ENCODE measurements at regions not wholly inside any gene's neighbourhood (a gene's known extent, or its start where the extent isn't known, plus 50 kb on each side); places are given as distances from the start of the nearest gene placed in this dataset.
"Not testable (repeated sequence)": the region's sequence is repeated elsewhere in the genome, so short reads cannot be mapped to it uniquely, and the experiment has no call there.

DNA sequence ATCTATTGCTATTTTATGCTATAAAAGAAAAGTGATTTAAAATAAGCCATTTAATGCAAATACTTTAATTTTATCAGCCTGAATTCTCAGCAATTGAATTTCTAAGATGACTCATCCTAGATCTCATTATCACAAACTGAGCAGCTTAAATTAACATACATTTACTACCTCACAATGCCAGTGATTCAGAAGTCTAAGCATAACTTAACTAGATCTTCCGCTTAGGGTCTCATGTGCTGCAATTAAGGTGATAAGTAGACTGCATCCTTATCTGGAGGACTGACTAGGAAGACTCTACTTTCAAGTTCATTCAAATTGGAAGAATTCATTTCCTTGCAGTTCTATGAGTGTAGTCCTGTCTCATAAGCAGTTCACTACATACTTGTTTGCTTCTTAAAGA lies 286.6 kb downstream of the COL11A1 start:
- no peak for DNase-seq

GRCh38 chr1:102800406-102800805 lies 307.9 kb downstream of the COL11A1 start:
- no peak for DNase-seq

GRCh38 chr1:102799496-102799895 lies 308.8 kb downstream of the COL11A1 start:
- no peak for DNase-seq

GRCh38 chr1:102798718-102799117 lies 309.6 kb downstream of the COL11A1 start:
- DNase-seq: no peak

GRCh38 chr1:102796429-102796828 lies 311.9 kb downstream of the COL11A1 start:
- DNase-seq: no peak

DNA sequence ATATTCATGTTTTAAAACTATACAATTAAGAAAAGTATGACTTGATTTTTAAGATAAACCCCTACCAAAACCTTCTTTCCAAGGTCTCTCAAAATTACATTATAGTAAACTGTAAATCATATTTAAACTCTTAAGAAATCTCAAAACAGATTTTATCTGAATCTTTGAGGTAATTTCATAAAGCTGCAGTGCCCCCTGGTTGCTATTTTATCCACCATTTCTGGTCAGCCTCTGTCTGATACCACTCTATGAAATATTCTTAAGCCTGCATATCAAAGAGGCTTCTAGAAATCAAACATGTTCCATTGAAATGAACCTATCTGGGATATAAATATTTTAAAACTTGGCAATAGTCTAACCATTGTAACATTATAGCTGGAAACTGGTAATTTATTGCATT lies 317.3 kb downstream of the COL11A1 start:
- peak in 1 of 56 donors; percentile 4 for DNase-seq

- DNase-seq: not testable (repeated sequence)
Observed at GRCh38 chr1:102789951-102790350, 318.4 kb downstream of the COL11A1 start.

DNA sequence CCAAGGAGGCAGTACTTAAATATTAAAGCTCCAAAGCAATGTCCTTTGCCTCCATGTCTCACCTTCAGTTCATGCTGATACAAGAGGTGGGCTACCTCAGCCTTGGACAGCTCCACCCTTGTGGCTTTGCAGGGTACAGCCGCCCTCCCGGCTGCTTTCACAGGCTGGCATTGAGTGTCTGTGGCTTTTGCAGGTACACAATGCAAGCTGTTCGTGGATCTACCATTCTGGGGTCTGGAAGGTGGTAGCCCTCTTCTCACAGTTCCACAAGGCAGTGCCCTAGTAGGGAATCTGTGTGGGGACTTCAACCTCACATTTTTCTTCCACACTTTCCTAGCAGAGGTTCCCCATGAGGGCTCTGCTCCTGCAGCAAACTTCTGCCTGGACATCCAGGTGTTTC lies 324.8 kb downstream of the COL11A1 start:
- no peak for DNase-seq

DNA sequence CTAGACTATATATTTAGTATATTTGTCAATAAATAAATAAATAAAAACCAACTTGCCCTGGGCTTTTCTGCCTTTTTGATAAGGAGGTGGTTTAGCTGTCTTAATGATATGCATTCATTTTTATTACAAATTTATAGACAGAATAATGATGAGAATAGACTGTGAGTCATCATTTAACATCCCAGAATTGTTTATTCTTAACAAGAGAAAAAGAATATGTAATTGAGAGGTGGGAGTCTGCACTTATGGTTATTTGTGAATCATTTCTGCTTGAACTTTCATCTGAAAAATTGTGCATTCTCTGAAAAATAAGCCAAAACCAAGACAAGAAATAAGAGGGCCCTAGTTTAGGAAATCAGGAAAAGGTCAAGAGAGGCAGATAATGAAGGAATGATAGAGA lies 326.2 kb downstream of the COL11A1 start:
- no peak for DNase-seq

DNA sequence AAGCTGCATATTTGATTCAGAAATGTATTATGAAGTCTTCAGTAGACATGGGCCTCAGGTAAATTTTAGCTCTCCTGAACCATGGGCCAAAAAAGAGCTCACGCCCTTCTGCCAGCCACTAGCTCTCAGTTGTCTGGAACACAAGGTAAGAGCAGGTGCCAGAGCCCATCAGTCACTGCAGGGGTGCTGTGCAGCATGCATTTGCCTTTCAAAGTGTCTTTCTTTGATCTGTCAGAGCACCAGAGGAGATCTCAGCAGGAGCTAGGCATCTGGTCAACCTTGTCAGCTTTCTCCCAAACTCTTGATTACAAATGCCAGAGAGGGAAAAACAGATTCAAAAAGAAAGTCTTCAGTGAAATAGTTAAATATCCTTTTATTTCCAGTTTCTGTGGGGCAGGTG lies 332.3 kb downstream of the COL11A1 start:
- DNase-seq: no peak

DNA sequence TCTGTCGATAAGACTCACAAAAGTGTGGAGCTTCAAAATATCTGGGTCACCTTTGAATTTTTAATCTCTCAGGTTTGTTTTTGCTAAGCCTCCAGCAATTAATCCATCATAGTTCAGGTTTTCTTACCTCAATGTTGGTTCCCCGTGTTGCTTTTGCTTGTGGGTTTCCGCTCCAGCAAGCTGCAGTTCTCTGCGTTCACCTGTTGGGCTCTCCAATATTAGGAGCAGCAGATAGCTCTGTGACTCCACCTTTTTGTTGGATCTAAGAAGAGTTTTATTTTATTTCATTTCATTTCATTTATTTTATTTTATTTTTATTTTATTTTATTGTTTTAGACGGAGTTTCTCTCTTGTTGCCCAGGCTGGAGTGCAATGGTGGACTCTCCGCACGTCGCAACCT lies 335.5 kb downstream of the COL11A1 start:
- DNase-seq: no peak

GRCh38 chr1:102758418-102758817 lies 349.9 kb downstream of the COL11A1 start:
- DNase-seq: no peak

GRCh38 chr1:102757363-102757762 lies 351.0 kb downstream of the COL11A1 start:
- DNase-seq: no peak

GRCh38 chr1:102751111-102751510 lies 357.2 kb downstream of the COL11A1 start:
- no peak for DNase-seq

DNA sequence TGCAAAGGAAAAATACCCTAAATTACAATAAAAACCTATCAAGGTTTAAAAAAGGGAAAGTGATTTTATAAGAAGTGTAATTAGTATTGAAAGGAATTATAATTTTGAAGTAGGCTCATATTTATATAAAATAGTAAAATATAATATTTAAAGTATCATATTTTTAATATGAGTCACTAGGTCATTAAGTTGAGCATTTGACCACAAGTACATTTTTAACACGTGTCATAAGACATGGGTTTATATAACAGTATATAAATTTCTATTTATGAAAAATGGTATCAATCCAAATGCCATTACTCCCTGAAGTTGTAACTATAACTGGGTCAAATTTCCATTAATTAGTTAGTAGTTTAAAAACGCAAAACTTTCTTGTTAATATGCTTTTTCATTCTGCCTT lies 365.9 kb downstream of the COL11A1 start:
- DNase-seq: no peak

GRCh38 chr1:102733491-102734236 lies 374.7 kb downstream of the COL11A1 start:
- no peak for DNase-seq

- DNase-seq: no peak
Observed at GRCh38 chr1:102732927-102733326, 375.4 kb downstream of the COL11A1 start.

- DNase-seq: no peak
Observed at GRCh38 chr1:102726417-102726816, 381.9 kb downstream of the COL11A1 start.

DNA sequence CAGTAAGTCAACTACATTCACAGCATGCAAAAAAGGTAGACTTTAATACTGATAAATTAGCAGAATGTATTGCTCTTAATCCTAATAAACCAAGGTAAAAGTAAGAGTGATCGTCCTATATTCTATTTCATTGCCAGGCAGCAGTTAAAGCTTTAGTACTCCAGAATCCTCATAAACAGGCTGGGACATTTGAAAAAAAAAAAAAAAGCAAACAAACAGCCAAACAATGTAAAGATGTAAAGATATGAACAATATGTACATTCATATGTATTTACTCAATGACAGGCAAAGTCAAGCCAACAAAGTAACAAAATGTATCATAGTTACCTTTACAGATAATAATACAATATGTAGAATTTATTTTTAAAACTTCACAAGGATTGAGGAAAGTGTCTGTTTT lies 383.6 kb downstream of the COL11A1 start:
- DNase-seq: no peak

- no peak for DNase-seq
Observed at GRCh38 chr1:102715150-102715549, 393.2 kb downstream of the COL11A1 start.

DNA sequence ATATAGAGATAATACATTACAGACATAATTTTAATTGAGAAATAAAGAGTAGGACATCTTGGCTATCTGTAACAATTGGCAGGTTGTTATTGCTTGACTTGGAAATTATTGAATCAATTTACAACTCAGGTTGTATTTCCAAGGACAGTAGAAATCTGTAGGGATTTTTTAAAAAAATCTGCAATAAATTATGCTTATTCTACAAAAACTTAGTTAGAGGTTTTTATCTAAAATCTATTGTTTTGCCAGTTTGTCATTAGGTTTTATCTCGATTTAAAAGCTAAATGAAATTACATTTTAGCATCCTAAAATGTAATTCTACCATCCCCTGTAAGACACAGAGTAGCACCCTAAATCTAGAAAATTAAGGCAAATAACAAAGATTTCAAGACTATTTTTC lies 408.8 kb downstream of the COL11A1 start:
- DNase-seq: no peak

DNA sequence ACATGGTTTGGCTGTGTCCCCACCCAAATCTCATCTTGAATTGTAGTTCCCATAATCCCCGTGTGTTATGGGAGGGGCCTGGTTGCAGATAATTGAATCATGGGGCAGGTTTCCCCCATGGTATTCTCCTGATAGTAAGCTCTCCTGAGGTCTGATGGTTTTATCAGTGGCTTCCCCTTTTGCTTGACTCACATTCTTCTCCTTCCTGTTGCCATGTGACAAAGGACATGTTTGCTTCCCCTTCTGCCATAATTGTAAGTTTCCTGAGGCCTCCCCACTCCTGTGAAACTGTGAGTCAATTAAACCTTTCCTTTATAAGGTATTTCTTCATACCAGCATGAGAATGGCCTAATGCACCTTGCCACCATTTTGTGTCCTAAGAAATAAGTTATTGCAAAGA lies 415.0 kb downstream of the COL11A1 start:
- DNase-seq: no peak

- no peak for DNase-seq
Observed at GRCh38 chr1:102691592-102692090, 416.7 kb downstream of the COL11A1 start.

GRCh38 chr1:102687383-102687782 lies 420.9 kb downstream of the COL11A1 start:
- no peak for DNase-seq

Measured in amygdala (tissue), 56 donors.